GM21825 (cell line): ENCODE measurements at regions not wholly inside any gene's neighbourhood (a gene's known extent, or its start where the extent isn't known, plus 50 kb on each side); places are given as distances from the start of the nearest gene placed in this dataset.
"Not testable (repeated sequence)": the region's sequence is repeated elsewhere in the genome, so short reads cannot be mapped to it uniquely, and the experiment has no call there.

Source experiments
- ATAC-seq: cut with Tn5 transposase; IDR thresholded peaks from one replicate; pipeline ENCODE4 v1.9.1; 2021; ENCODE audit warnings: mild to moderate bottlenecking, moderate library complexity; ENCODE audit not compliant: unreplicated experiment

DNA sequence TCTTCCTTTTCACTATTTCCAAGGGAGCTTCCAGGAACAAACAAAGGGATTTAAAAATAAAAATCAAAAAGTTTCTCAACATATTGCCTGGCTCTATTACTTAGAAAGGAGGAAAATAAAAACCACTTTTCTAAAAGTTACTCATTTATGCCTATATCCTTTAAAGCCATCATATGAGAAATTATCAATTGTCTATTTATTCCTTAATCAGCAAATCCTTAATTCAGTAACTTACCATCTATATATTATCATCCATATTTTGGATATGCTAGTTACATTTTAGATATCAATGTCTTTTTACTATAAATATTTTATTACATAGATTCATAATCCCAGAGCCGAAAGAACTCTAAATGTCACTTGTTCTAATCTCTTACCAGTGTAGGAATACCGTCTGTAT lies 481.5 kb upstream of the ANO5 start:
- ATAC-seq = no peak

DNA sequence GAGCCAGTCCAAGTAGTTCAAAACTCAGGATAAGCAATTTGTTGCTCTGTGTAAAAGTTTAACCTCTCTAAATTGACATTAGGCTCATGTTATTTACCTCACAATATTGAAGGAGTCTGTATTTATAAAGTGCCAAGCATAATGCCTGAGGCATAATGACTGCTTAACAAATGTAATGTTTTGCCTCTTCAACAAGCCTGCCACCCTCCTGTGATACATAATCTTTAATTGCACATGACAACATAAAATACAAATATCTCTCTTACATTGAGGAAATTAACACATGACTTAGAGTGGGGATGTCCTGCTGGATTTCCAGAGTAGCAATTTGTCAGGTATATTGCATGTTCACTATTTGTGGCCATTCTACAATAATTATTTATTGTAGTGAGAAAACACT lies 469.2 kb upstream of the ANO5 start:
- ATAC-seq = no peak

DNA sequence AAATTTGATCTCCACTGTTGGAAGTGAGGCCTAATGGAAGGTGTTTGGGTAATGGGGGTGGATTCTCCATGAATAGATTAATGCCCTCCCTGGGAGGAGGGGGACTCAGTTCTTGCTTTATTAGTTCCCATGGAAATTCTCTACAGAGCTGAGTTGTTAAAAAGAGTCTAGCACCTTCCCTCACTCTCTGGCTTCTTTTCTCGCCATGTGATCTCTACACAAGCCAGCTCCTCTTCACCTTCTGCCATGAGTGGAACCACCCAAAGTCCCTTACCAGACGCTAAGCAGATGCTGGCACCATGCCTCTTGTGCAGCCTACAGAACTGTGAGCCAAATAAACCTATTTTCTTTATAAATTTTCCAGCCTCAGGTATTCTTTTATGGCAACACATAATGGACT lies 465.8 kb upstream of the ANO5 start:
- no peak for ATAC-seq

DNA sequence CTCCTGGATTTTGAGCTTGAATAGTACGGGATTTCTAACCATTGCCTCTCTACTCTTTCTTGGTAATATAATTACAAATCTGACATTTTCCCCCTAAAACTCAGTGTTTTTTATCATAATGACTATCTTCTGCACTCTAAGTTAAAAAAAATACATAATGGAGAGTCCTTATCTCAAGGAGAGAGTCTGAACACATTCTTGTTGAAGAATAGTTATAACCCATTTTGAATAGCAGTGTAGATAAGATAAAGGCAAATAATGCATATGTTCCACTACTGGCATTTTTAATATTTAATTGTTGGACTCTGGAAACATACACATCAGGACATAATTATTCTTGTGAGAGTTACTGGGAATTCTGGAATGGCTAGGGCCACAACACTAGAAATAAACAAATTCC lies 456.5 kb upstream of the ANO5 start:
- no peak for ATAC-seq

DNA sequence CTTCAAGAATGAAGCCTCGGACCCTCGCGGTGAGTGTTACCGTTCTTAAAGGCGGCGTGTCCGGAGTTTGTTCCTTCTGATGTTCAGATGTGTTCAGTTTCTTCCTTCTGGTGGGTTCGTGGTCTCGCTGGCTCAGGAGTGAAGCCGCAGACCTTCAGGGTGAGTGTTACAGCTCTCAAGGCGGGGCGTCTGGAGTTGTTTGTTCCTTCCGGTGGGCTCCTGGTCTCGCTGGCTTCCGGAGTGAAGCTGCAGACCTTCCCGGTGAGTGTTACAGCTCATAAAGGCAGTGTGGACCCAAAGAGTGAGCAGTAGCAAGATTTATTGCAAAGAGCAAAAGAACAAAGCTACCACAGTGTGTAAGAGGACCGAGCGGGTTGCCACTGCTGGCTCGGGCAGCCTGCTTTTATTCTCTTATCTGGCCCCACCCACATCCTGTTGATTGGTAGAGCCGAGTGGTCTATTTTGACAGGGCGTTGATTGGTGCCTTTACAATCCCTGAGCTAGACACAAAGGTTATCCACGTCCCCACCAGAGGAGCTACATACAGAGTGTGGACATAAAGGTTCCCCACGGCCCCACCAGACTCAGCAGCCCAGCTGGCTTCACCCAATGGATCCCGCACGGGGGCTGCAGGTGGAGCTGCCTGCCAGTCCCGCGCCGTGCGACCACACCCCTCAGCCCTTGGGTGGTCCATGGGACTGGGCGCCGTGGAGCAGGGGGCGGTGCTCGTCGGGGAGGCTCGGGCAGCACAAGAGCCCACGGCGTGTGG lies 440.2 kb upstream of the ANO5 start:
- not testable (repeated sequence) for ATAC-seq

DNA sequence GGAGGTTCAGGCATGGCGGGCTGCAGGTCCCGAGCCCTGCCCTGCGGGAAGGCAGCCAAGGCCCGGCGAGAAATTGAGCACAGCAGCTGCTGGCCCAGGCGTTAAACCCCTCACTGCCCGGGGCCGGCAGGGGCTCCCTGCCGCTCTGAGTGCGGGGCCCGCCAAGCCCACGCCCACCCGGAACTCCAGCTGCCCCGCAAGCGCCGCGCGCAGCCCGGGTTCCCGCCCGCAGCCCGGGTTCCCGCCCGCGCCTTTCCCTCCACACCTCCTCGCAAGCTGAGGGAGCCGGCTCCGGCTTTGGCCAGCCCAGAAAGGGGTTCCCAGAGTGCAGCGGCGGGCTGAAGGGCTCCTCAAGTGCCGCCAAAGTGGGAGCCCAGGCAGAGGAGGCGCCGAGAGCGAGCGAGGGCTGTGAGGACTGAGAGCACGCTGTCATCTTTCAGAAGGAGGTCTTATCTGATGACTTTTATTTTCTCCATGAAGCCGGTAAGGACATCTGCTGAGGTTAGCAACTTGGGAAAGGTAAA lies 439.6 kb upstream of the ANO5 start:
- not testable (repeated sequence) for ATAC-seq

DNA sequence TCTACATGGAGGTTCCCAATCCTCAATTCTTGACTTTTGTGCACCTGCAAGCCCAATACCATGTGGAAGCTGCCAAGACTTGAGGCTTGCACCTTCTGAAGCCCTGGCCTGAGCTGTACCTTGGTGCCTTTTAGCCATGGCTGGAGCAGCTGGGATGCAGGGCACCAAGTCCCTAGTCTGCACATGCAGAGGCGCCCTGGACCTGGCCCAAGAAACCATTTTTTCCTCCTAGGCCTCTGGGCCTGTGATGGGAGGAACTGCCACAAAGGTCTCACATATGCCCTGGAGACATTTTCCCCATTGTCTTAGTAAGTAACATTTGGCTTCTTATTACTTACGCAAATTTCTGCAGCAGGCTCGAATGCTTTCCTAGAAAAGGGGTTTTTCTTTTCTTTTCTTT lies 431.9 kb upstream of the ANO5 start:
- no peak for ATAC-seq

DNA sequence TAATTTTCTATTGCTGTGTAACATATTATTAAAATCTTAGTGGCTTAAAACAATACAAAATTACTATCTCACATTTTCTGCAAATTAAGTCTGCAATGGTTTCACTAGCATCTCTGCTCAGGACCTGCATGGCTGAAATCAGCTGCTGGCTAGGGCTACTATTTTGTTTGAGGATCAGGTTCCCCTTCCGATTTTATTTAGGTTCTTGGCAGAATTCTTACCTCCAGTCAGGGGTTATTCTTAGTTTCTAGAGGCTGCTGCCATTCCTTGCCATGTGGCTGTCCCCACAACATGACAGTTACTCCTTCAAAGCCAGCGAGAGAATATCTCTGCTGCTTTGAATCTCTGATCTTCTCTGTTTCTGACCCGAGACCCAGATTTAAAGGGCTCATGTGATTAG lies 424.5 kb upstream of the ANO5 start:
- no peak for ATAC-seq

DNA sequence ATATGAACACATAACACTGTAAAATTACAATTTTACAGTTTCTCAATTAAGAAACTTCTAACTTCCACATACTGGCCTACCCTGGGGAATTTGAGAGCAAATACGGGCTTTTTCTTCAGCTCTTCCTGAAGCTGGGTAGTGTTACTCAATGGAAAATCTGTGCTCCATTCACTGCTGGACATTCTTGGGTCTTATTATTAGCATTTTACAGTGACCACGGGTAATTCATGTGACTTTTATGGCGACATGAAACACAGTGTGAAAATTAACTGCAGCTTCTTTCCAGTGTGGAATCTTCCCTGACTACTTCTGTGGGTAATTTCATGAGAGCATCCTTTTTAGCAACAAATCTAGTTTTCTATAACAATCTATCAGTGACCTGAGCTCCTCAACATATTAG lies 423.7 kb upstream of the ANO5 start:
- no peak for ATAC-seq

DNA sequence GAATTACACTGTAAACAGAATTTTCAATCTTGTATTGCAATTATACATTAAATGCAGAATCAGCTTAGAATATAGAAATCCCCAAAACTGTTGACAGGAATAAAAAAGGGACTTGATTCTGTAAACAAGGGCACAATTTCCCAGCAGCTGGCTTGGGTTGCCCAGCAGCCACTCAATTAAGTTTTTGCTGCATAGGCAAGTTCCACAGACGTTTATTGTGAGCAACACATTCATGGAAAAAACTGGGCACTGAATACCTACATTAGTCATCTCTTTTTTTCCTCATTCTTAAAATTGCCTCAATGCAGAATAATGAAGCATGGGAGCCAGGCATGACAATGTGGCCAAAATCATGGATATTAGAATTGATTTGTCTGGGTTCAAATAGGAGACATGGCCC lies 421.8 kb upstream of the ANO5 start:
- ATAC-seq = no peak

DNA sequence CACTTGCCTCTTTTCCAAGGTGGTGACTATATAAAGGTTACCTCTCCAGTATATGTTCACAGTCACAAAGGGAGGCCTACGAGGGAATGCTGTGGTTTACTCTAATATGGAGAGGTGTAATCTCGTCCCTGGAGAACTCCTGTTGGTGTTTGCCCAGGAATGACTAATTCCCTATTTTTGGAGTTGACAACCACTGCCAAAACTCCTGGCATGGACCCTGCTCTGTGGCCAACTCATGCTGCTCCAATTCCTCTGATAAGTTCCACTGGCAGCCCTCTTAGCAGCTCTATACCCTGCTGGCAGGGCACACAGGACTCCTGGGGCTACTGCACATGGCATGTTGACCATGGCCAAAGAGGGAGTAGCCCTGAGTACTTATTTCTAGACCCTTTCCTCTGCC lies 418.7 kb upstream of the ANO5 start:
- no peak for ATAC-seq

DNA sequence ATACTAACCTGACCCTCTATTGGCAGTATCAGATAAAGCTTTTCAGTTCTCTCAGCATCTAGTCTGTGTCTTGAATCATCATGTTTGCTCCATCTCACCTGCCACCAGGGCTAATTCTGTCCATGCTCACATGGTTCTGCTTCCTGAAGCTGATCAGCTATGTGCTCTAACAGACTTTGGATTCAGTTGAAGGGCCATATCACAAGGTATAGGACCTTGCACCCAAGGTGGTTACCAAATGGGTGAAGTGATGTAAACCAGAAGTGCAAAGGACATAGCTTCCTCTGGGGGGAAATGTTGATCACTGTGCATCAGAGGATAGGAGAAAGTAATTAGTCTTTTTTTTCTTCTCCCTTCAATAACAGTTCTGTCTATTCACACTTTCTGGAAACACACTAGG lies 417.0 kb upstream of the ANO5 start:
- no peak for ATAC-seq

DNA sequence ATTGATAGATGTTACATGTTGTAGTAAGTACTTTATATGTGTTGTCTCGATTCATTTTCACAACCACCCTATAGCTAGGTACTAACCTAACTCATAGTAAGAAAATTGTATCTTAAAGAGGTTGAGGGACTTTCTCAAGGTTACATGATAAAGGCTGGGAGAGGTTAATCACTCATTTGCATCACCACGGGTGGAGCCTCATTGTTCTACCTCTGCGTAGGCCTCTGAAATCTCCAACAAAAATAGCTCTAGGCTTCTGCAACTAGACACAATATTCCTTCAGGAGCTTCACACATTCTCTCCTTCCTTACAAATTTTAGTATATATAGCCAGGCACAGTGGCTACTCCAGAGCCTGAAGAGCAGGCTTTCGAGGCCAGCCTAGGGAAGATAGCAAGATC lies 408.9 kb upstream of the ANO5 start:
- ATAC-seq = no peak

DNA sequence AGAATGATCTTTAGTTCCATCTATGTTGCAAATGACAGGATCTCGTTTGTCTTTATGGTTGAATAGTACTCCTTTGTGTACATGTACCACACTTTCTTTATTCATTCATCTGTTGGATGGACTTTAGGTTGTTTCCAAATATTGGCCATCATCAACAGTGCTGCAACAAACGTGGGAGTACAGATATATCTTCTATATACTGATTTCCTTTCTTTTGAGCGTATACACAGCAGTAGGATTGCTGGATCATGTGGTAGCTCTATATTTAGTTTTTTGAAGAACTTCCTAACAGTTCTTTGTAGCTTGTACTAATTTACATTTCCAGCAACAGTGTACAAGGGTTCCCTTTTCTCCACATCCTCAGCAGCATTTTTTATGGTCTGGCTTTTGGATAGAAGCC lies 407.5 kb upstream of the ANO5 start:
- no peak for ATAC-seq

DNA sequence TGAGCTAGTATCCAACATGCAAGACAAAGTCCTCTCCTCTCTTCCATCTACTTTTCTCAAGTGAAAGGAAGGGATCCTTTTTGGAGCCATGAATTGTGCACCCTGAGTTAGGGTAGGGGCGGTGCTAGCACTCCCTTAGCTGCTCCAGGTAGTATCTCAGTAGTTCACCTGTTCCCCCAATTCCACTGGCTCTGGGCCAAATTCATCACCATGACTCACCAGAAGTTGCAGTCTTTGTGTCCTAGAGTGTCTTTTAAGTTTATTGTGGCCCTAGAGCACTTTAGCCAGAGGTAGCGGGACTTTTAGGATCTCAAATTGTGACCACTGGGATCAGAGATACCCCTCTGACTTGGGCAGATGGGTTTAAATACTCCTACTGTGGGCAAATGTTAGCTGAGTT lies 398.6 kb upstream of the ANO5 start:
- ATAC-seq = no peak

DNA sequence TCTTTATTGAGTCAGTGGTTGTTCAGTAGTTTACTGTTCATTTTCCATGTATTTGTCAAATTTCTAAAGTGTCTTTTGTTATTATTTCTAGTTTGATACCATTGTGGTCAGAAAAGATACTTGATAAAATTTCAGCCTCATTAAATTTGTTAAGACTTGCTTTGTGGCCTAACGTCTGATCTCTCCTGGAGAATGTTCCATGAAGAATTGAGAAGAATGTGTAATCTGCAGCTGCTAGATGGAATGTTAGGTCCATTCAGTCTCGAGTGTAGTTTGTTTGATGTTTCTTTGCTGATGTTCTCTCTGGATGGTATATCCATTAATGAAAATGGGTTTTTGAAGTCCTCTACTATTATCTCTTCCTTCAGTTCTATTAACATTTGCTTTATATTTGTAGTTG lies 394.7 kb upstream of the ANO5 start:
- ATAC-seq = no peak

DNA sequence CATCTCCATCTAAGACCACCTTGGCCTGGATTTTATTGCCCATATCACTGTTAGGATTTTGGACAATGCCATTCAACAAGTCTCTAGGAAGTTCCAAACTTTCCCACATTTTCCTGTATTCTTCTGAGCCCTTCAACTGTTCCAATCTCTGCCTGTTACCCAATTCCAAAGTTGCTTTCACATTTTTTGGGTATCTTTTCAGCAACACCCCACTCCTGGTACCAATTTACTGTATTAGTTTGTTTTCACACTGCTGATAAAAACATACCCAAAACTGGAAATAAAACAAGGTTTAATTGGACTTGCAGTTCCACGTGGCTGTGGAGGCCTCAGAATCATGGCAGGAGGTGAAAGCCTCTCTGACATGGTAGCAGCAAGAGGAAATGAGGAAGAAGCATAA lies 388.4 kb upstream of the ANO5 start:
- not testable (repeated sequence) for ATAC-seq

DNA sequence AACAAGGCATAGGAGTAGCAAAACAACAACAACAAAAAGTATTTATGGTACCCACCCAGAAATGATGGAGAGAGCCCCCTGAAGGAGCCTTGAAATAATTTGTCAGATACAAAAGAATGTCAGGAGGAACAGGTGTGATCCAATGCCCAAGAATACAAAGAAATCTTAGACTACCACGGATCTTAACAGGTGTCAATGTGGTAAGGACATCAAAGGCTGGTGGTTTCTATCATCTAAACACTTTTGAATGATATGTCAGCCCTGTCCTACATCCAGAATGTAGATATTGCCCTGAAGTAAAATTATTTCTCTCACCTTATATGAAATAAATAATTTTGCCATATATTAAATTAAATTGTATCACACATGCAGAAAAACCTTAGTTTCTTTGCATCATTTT lies 386.4 kb upstream of the ANO5 start:
- ATAC-seq = no peak

DNA sequence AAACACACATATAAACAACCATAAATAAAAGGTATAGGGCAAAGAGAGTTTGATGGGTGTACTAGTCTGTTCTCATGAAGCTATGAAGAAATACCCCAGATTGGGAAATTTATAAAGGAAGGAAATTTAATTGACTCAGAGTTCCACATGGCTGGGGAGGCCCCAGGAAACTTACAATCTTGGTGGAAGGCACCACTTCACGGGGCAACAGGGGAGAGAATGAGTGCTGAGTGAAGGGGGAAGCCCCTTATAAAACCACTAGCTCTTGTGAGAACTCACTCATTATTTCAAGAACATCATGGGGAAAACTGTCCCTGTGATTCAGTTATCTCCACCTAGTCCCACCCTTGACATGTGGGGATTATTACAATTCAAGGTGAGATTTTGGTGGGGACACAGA lies 385.9 kb upstream of the ANO5 start:
- ATAC-seq = no peak

DNA sequence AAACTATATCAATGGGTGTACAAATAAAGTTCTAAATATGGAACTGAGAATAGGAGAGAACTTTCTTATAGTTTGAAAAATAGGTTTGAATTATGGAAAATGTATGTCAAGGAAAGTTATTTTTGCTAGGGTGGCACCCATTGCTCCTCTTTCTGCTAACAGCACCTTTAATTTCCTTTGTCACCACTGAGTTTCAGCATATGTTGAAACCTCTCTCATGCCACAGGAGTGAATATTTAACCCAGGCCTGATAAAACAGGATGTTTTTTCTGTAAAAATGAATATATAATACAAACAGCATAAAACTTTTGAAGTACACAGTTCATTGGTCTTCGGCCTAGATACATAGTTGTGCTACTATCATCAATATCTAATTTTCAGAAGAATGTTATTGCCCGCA lies 385.5 kb upstream of the ANO5 start:
- ATAC-seq = no peak

DNA sequence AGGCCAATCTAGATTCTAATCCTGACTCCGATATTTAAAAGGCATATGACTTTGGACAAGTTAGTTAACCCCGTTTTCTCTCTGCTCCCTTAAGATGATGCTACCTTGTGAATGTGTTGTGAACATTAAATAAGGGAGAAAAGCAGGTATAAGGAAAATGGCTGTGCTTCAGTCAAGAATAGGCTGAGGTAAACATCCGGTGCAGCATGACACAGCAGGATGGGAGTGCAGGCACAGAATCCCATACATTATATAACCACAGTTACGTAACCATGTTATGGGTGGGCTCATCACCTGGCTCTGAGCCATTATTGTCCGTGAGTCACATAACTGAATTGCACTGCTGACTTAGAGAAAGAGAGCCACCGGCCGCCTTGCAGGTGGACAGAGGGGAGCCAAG lies 382.2 kb upstream of the ANO5 start:
- ATAC-seq = no peak

DNA sequence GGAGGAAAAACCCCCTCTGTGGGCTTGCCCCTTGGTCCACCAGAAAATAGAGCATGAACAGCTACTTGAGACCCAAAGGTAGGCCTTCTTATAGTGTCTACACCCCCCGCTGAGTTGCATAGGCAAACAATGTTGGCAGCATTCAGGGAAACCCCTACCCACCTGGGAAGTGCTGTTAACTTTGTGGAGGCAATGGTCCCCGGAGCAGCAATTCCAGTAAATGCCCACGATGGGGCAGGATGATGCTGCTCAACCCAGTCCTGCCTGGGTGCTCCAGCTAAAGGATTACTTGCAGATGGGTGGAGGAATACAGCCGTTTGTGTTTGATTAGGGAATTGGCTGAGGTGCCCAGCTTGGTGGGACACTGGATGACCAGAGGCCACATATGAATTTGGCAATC lies 381.3 kb upstream of the ANO5 start:
- ATAC-seq = no peak

DNA sequence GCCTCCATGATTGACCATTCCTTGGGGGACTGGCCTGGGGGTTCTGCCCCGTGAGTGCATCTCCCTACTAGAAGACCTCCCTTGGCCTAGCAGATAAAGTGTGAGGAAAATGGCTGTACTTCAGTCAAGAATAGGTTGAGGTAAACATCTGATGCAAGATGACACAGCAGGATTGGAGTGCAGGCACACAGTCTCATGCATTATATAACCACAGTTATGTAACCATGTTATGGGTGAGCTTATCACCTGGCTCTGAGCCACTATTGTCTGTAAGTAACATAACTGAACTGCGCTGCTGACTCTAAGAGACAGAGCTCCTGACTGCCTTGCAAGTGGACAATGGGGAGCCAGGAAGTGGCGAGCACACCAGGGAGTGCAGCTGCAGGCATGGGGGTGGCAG lies 378.7 kb upstream of the ANO5 start:
- ATAC-seq = no peak
